NCI-H1105 treated with DMSO at 0.1 percent for 48 hours (cell line): ENCODE measurements at regions not wholly inside any gene's neighbourhood (a gene's known extent, or its start where the extent isn't known, plus 50 kb on each side); places are given as distances from the start of the nearest gene placed in this dataset.

Source experiments
- DNase-seq: peaks from one replicate; lab custom pipeline; 2025; lab: John Stamatoyannopoulos, UW

- DNase-seq: no peak
Observed at GRCh38 chr2:181836583-181836982, 54.9 kb upstream of the ITPRID2 start.

DNA sequence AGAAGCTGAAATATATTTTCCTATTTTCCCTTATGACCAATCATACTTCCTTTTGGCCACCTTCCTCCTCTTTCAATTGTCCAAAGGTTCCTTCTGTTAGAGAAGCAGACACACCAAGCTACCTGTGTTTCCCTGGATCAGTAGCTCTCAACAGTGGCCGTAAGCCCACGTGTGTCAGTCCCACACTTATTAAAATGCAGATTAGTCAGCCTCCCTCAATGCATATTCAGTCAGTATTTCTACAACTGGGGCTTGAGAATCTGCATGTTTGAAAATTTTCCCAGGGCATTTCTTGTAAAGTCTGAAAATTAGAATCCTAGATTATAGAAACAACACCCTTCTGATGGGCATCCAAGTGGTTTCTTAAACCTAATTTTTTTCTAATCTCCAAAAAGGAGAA lies 54.0 kb upstream of the ITPRID2 start:
- DNase-seq: no peak

- no peak for DNase-seq
Observed at GRCh38 chr2:181839811-181840210, 51.7 kb upstream of the ITPRID2 start.

DNA sequence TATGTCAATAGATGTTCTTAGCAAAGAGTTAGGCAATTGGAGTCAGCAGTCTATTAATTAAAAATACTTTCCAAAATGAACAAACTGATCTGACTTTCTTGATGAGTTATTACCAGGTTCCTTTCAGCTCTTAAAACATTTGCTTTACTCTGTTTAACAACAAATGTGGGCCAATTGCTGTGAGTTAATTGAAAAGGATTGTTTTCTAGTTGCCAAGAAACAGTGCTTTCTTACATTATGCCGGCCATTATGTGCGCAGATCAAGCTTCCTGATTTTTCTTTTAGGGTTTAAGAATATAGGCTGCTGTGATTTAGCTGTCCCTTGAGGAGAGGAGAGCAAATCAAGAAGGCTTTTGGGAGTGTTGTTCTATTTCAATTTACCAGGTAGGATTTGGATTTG lies 50.5 kb upstream of the ITPRID2 start:
- no peak for DNase-seq
